VCaP (cell line): ENCODE measurements at regions not wholly inside any gene's neighbourhood (a gene's known extent, or its start where the extent isn't known, plus 50 kb on each side); places are given as distances from the start of the nearest gene placed in this dataset.

Experiments
- H3K27ac ChIP-seq: fragments of 450-650 bp; 2 replicates; pipeline ENCODE4 v1.5.1; 2017
- CTCF ChIP-seq: fragments of 450-650 bp; conservative IDR thresholded peaks from 2 replicates; pipeline ENCODE4 v1.5.1; 2017; ENCODE audit warnings: mild to moderate bottlenecking, moderate library complexity

GRCh38 chr16:64098451-64098850 is 1023.4 kb downstream of the CDH11 start:
- TF ChIP-seq CTCF, result no peak
- no peak overlapping the region for H3K27ac ChIP-seq

- TF ChIP-seq CTCF, result no peak
Measured at GRCh38 chr16:64096689-64097088, 1025.2 kb downstream of the CDH11 start.

GRCh38 chr16:64094992-64095634 is 1026.8 kb downstream of the CDH11 start:
- TF ChIP-seq CTCF, result no peak
- H3K27ac ChIP-seq, result no peak overlapping the region

More at GRCh38 chr16:64096689-64097088, 1025.2 kb downstream of the CDH11 start:
- H3K27ac ChIP-seq, result no peak overlapping the region

- H3K27ac ChIP-seq, result no peak overlapping the region
- no peak for TF ChIP-seq CTCF
Measured at GRCh38 chr16:64094181-64094965, 1027.5 kb downstream of the CDH11 start.

- H3K27ac ChIP-seq, result no peak overlapping the region
- no peak for TF ChIP-seq CTCF
Measured at GRCh38 chr16:64092271-64092670, 1029.6 kb downstream of the CDH11 start.

GRCh38 chr16:64090327-64090726 is 1031.5 kb downstream of the CDH11 start:
- H3K27ac ChIP-seq, result no peak overlapping the region
- TF ChIP-seq CTCF, result no peak

- H3K27ac ChIP-seq, result no peak overlapping the region
- TF ChIP-seq CTCF, result no peak
Measured at GRCh38 chr16:64089697-64090096, 1032.2 kb downstream of the CDH11 start.
